Osteoblast (primary cell): ENCODE measurements at regions not wholly inside any gene's neighbourhood (a gene's known extent, or its start where the extent isn't known, plus 50 kb on each side); places are given as distances from the start of the nearest gene placed in this dataset.

ENCODE experiments used
- DNase-seq: peaks from one replicate; pipeline ENCODE4 v3.0.0; 2011; ENCODE audit warnings: low spot score, mixed read lengths; ENCODE audit not compliant: insufficient read length; ENCODE audit errors: missing footprints
- H2AFZ ChIP-seq: 2 replicates; pipeline ENCODE4 v1.6.0; 2011; ENCODE audit warnings: mild to moderate bottlenecking, low read length
- H3K27ac ChIP-seq: 2 replicates; pipeline ENCODE4 v1.5.1; 2011; ENCODE audit warnings: mild to moderate bottlenecking, low read depth, low read length, moderate library complexity
- H3K27me3 ChIP-seq: 2 replicates; pipeline ENCODE4 v1.6.0; 2012; ENCODE audit warnings: mild to moderate bottlenecking, control low read depth, inconsistent platforms, low read length, moderate library complexity; ENCODE audit not compliant: insufficient read depth
- H3K36me3 ChIP-seq: 2 replicates; pipeline ENCODE4 v1.5.1; 2011; ENCODE audit warnings: mild to moderate bottlenecking, low read length, control low read depth, moderate library complexity; ENCODE audit not compliant: insufficient read depth
- H3K4me1 ChIP-seq: 2 replicates; pipeline ENCODE4 v1.5.1; 2011; ENCODE audit warnings: mild to moderate bottlenecking, low read length, control low read depth, moderate library complexity; ENCODE audit not compliant: insufficient read depth
- H3K4me2 ChIP-seq: 2 replicates; pipeline ENCODE4 v1.6.0; 2011; ENCODE audit warnings: mild to moderate bottlenecking, low read length; ENCODE audit not compliant: insufficient read depth
- H3K4me3 ChIP-seq: fragments of 200-600 bp; sonication (generic); 3 replicates; pipeline ENCODE4 v1.5.1; 2012; ENCODE audit warnings: mild to moderate bottlenecking, low read length, inconsistent platforms; ENCODE audit not compliant: insufficient read depth
- H3K79me2 ChIP-seq: 2 replicates; pipeline ENCODE4 v1.6.0; 2012; ENCODE audit warnings: mild to moderate bottlenecking, low read length, control low read depth, inconsistent platforms; ENCODE audit not compliant: insufficient read depth
- H3K9me3 ChIP-seq: 2 replicates; pipeline ENCODE4 v1.5.1; 2011; ENCODE audit warnings: low read depth, low read length, control low read depth
- H4K20me1 ChIP-seq: 2 replicates; pipeline ENCODE4 v1.6.0; 2012; ENCODE audit warnings: mild to moderate bottlenecking, low read length, control low read depth; ENCODE audit not compliant: insufficient read depth
- TF ChIP-seq, protein P1 (sequence below): IDR thresholded peaks from 2 replicates; pipeline ENCODE4 v1.5.1; 2011; ENCODE audit warnings: mild to moderate bottlenecking, low read depth, low read length, moderate library complexity; ENCODE audit errors: extremely low read depth

DNA sequence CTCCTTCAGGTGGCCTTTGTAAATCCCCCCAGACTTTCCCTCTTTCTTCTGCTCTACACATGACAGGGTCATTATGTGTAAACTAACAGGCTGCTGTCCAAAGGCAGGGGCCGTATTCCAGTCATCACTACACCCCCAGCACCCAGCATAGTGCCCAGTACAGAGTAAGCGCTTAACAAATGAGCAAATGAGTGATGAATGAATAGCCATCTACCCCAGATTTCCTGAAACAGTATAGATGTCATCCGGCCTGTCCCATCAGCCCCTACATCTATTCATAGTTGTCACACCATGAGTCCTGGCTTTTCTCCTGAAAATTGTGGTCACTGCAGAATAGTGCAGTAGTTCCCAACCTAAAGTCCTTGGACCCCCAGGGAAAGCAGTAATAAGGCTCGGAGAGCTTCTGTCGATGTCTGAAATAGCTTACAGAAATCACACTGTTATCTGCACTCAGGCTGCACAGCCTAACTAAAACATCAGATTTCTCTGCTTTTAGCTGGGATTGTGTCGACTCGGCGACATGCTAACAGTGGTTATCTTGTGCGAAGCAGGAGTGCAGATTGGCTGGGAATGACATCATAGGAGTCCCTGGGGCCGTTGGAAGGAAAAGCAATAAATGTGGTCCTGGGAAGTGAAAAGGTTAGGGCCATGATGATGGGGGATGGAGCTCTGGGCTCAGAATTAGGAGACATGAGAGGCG, 143.8 kb upstream of the NECTIN1 start:
- Histone ChIP-seq H4K20me1 (no peaks in the 10 kb centered on the region), H3K36me3 (no peaks in the 10 kb centered on the region), H3K4me2 (no peak overlapping the region), H3K9me3 (no peaks in the 10 kb centered on the region), H3K79me2 (no peaks in the 10 kb centered on the region), H3K27ac (no peak overlapping the region), H2AFZ (no peak overlapping the region), H3K4me1 (no peaks in the 10 kb centered on the region), H3K27me3 (peaks cover 22% of the 10 kb centered on the region), H3K4me3 (no peak overlapping the region)
- TF ChIP-seq, protein P1, sequence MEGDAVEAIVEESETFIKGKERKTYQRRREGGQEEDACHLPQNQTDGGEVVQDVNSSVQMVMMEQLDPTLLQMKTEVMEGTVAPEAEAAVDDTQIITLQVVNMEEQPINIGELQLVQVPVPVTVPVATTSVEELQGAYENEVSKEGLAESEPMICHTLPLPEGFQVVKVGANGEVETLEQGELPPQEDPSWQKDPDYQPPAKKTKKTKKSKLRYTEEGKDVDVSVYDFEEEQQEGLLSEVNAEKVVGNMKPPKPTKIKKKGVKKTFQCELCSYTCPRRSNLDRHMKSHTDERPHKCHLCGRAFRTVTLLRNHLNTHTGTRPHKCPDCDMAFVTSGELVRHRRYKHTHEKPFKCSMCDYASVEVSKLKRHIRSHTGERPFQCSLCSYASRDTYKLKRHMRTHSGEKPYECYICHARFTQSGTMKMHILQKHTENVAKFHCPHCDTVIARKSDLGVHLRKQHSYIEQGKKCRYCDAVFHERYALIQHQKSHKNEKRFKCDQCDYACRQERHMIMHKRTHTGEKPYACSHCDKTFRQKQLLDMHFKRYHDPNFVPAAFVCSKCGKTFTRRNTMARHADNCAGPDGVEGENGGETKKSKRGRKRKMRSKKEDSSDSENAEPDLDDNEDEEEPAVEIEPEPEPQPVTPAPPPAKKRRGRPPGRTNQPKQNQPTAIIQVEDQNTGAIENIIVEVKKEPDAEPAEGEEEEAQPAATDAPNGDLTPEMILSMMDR, result no peak
- DNase-seq, result no peak

DNA sequence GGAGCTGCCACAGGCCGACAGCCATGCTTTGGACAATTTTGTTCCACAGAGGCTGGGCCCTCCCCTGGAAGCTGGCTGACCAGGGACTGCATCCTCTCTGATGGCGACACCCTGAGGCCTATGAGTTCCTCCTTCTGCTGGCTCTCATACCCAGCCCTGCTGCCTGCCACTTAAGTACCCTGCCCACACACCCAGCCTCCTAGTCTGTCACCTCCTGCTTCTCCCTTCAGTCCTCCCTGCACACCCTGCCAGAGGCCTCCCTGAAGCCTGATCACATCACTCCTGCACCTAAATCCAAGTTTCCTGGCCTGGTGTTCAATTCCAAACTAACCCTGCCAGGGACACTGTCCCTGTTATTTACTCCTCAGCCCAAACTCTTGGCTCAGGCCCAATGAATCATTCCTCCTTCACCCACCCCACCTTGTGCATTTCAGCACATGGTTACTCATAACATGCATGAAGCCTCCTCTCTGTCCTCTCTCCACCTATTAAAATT, 136.7 kb upstream of the NECTIN1 start:
- H4K20me1 ChIP-seq, result no peaks in the 10 kb centered on the region
- H2AFZ ChIP-seq, result no peak overlapping the region
- H3K4me2 ChIP-seq, result no peak overlapping the region
- H3K36me3 ChIP-seq, result no peaks in the 10 kb centered on the region
- no peaks in the 10 kb centered on the region for H3K9me3 ChIP-seq
- no peak overlapping the region for H3K27ac ChIP-seq
- no peak overlapping the region for H3K4me3 ChIP-seq
- H3K79me2 ChIP-seq, result no peaks in the 10 kb centered on the region
- TF ChIP-seq, protein P1, result no peak
- peak; percentile 86 for DNase-seq
- H3K27me3 ChIP-seq, result peaks cover 21% of the 10 kb centered on the region
- no peaks in the 10 kb centered on the region for H3K4me1 ChIP-seq

DNA sequence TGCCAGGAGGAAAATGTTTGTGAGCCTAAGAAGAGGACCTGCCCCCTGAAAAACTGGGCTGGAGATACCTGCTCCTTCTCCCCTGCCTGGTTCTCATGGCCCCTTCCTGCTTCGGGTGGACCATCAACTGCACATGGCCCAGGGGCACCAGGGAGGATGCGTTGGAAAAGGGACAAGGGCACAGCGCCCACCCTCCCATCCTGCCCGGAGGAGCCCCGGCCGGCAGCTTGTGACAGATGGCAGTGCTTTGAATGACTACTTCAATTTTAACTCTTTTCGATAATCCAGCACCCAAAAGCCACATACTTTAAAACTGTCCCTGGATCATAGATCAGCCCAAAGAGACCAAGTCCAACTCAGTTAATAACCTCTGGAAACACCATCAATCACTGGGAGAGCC, 135.8 kb upstream of the NECTIN1 start:
- no peaks in the 10 kb centered on the region for H3K36me3 ChIP-seq
- TF ChIP-seq, protein P1, result no peak
- H3K79me2 ChIP-seq, result no peaks in the 10 kb centered on the region
- H2AFZ ChIP-seq, result no peak overlapping the region
- peaks cover 24% of the 10 kb centered on the region for H3K27me3 ChIP-seq
- no peaks in the 10 kb centered on the region for H3K9me3 ChIP-seq
- H4K20me1 ChIP-seq, result no peaks in the 10 kb centered on the region
- DNase-seq, result no peak
- no peak overlapping the region for H3K27ac ChIP-seq
- no peak overlapping the region for H3K4me2 ChIP-seq
- H3K4me1 ChIP-seq, result no peaks in the 10 kb centered on the region
- no peak overlapping the region for H3K4me3 ChIP-seq

DNA sequence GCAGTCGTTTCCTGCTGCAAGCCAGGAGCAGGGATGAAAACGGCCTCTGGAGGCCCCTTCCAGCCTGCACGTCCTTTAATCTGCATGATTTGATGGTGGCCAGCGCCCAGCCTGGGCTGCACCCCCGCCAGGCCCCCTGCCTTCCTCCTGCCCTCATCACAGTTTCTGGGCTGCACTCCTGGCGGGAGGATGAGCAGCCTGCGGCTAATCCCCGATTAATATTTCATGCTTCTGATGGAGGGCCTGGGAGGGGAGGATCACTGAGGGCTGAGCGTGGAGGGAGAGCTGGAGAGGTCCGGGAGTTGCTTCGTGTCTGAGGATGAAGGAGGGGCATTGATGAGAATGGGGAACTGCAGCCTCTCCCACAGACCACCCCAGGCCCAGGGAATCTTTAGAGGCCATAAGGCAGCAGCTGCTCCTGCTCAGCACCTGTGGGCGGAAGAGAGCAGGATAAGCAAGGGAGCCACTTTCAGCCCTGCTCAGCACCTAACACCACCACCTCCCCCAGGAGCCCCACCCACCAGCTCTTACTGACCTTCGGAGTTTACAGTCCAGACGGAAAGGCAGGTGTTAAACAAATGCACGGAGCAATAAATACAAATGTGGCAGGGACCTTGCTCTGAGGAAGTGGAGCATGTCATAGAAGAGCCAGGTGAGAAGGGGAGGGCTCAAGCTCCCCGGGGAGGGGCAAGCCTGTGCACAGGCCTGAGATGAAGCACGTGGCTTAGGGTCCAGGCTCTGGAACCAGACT, 135.0 kb upstream of the NECTIN1 start:
- H3K4me2 ChIP-seq, result no peak overlapping the region
- no peak overlapping the region for H2AFZ ChIP-seq
- no peaks in the 10 kb centered on the region for H3K4me1 ChIP-seq
- H3K27ac ChIP-seq, result no peak overlapping the region
- H3K79me2 ChIP-seq, result no peaks in the 10 kb centered on the region
- H3K4me3 ChIP-seq, result no peak overlapping the region
- no peak for DNase-seq
- no peaks in the 10 kb centered on the region for H3K36me3 ChIP-seq
- TF ChIP-seq, protein P1, result no peak
- peaks cover 20% of the 10 kb centered on the region for H3K27me3 ChIP-seq
- H3K9me3 ChIP-seq, result no peaks in the 10 kb centered on the region
- H4K20me1 ChIP-seq, result no peaks in the 10 kb centered on the region
